22Rv1 (cell line): ENCODE measurements at regions not wholly inside any gene's neighbourhood (a gene's known extent, or its start where the extent isn't known, plus 50 kb on each side); places are given as distances from the start of the nearest gene placed in this dataset.

Experiments
- H3K27ac ChIP-seq: fragments of 450-650 bp; 2 replicates; pipeline ENCODE4 v1.5.1; 2017
- CTCF ChIP-seq: fragments of 450-650 bp; IDR thresholded peaks from 2 replicates; pipeline ENCODE4 v1.5.1; 2017; ENCODE audit warnings: mild to moderate bottlenecking
- ZFX ChIP-seq: fragments of 450-650 bp; IDR thresholded peaks from 2 replicates; pipeline ENCODE4 v1.6.1; 2017; ENCODE audit warnings: antibody characterized with exemption, borderline replicate concordance

- no peak for TF ChIP-seq CTCF
- no peak for TF ChIP-seq ZFX
- H3K27ac ChIP-seq = no peak overlapping the region
Measured at GRCh38 chr9:18167733-18168132, 306.2 kb upstream of the ADAMTSL1 start.

GRCh38 chr9:18173923-18174322 lies 300.0 kb upstream of the ADAMTSL1 start:
- no peak overlapping the region for H3K27ac ChIP-seq
- no peak; the same call in 1 of the 2 replicates for TF ChIP-seq CTCF
- TF ChIP-seq ZFX = no peak

GRCh38 chr9:18182636-18183035 lies 291.3 kb upstream of the ADAMTSL1 start:
- no peak overlapping the region for H3K27ac ChIP-seq
- TF ChIP-seq ZFX (no peak), CTCF (no peak)

DNA sequence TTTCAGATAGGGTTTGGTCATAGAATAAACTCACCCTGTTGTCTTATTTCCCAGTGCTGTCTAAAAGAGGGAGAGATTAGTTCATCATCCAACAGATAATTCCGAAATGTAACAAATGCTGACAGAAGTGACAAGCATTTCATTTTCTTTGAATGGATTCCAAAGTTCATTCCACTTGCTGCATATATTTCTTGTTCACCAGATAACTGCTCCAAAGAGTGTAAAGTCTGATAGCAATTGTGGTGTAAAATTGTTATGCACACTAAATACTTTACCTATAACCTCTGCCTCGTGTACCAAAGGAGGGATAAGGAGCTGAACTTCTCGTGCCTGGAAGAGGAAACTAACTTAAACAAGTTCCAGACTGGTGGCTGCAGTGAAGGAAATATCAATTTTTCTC lies 290.0 kb upstream of the ADAMTSL1 start:
- H3K27ac ChIP-seq = no peak overlapping the region
- TF ChIP-seq CTCF (no peak), ZFX (no peak)

DNA sequence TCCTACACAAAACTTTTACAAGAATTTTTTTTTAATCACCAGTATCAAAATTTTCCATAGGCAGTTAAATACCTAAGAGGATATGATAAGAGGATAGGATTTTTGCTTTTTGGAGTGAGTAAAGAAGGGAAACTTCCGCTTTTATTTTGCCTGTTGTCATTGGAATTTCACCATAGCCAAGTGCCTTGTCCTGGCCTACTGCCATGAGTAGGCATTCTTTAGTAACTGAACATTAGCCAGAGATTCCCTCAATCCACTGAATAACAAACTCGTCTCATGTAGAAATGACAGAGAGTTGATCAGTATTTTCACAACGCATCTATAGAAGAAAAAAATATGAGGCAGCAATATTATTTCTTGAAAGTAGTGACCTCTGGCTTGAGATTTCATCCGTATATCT lies 289.6 kb upstream of the ADAMTSL1 start:
- no peak overlapping the region for H3K27ac ChIP-seq
- no peak for TF ChIP-seq ZFX
- no peak for TF ChIP-seq CTCF

GRCh38 chr9:18185196-18185595 lies 288.8 kb upstream of the ADAMTSL1 start:
- H3K27ac ChIP-seq = no peak overlapping the region
- TF ChIP-seq ZFX (no peak), CTCF (no peak)

DNA sequence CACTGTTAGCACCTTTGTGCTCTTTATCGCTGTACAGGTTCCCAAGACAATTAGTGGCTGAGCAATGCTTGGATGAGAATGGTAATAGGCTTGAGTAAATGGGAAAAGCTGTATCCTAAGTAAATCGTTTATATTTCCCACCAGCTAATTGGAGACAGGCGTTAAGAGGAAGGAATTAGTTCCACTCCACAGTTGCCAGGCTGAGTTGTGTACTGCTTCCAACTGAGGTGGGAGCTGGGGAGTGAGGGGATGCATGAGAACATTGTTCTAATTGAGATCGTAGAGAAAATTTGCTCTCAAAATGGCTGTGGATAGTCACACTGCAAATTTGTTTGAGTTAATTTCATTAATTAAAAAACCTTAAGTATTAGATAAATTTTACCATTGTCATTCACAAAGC lies 285.0 kb upstream of the ADAMTSL1 start:
- TF ChIP-seq ZFX (no peak), CTCF (no peak)
- no peak overlapping the region for H3K27ac ChIP-seq
